H1 (cell line): ENCODE measurements at regions not wholly inside any gene's neighbourhood (a gene's known extent, or its start where the extent isn't known, plus 50 kb on each side); places are given as distances from the start of the nearest gene placed in this dataset.
A peak's percentile ranks its signal among the peaks of the same experiment; 100 is the strongest.

Source experiments
- CTCF ChIA-PET: fragments of 300-600 bp; sonication (Branson Sonifier 250); formaldehyde crosslinking; loops from one replicate; lab custom pipeline; 2021; ENCODE audit not compliant: partially characterized antibody; lab: Charles Lee
- POLR2A ChIA-PET: fragments of 300-600 bp; sonication (Branson Sonifier 250); formaldehyde crosslinking; loops from one replicate; lab custom pipeline; 2021; ENCODE audit warnings: inconsistent platforms; ENCODE audit not compliant: partially characterized antibody; lab: Charles Lee
- DNase-seq, 2 experiments: peaks; one replicate each; pipeline versions ENCODE4 v3.0.0 to v3.0.0-alpha.2; 2010 to 2022; ENCODE audit warnings: low spot score in 2 of 2, low read depth in 1 of 2, mixed read lengths in 1 of 2
- FAIRE-seq: peaks from 2 replicates; lab custom pipeline; 2011; peaks lifted over from hg19 to GRCh38; lab: Jason Lieb, UNC
- H2AFZ ChIP-seq: 2 replicates; pipeline ENCODE4 v1.8.1; 2012; ENCODE audit warnings: low read length, inconsistent platforms
- H2AK5ac ChIP-seq: 2 replicates; pipeline ENCODE4 v1.6.1; 2013; ENCODE audit warnings: low read depth, low read length
- H2BK120ac ChIP-seq: replicated peaks from 2 replicates; pipeline ENCODE3; 2013; ENCODE audit warnings: low read depth, low read length, inconsistent platforms
- H2BK12ac ChIP-seq: 2 replicates; pipeline ENCODE4 v1.6.1; 2013; ENCODE audit warnings: low read depth, low read length
- H2BK15ac ChIP-seq: 2 replicates; pipeline ENCODE4 v1.6.1; 2013; ENCODE audit warnings: low read length
- H2BK20ac ChIP-seq: 2 replicates; pipeline ENCODE4 v1.6.1; 2013; ENCODE audit warnings: low read length
- H2BK5ac ChIP-seq: 2 replicates; pipeline ENCODE4 v1.6.1; 2013; ENCODE audit warnings: low read depth, low read length
- H3K14ac ChIP-seq: 2 replicates; pipeline ENCODE4 v1.6.1; 2013; ENCODE audit warnings: inconsistent platforms; ENCODE audit not compliant: insufficient read length
- H3K18ac ChIP-seq: 2 replicates; pipeline ENCODE4 v1.6.1; 2013; ENCODE audit warnings: low read length; ENCODE audit errors: extremely low read depth
- H3K23ac ChIP-seq: 2 replicates; pipeline ENCODE4 v1.6.1; 2013; ENCODE audit warnings: inconsistent platforms; ENCODE audit not compliant: insufficient read length
- H3K23me2 ChIP-seq: 2 replicates; pipeline ENCODE4 v1.6.1; 2013; ENCODE audit warnings: low read depth, low read length
- H3K27ac ChIP-seq: 2 replicates; pipeline ENCODE4 v1.6.1; 2011; ENCODE audit warnings: low read depth, low read length, inconsistent platforms
- H3K27me3 ChIP-seq, 4 experiments: replicated peaks in 1 of 4; 1 replicate in 1 of 4; 2 replicates in 3 of 4; pipeline versions ENCODE4 v1.6.1 to v1.8.1; 2011 to 2013; ENCODE audit warnings: low read length in 3 of 4, mild to moderate bottlenecking in 3 of 4, inconsistent platforms in 2 of 4, mixed read lengths in 2 of 4, moderate library complexity in 1 of 4; ENCODE audit not compliant: control insufficient read depth in 3 of 4, insufficient read depth in 3 of 4; ENCODE audit errors: extremely low read depth in 1 of 4
- H3K36me3 ChIP-seq, 4 experiments: 2 replicates each; pipeline versions ENCODE4 v1.6.1 to v1.8.1; 2011 to 2013; ENCODE audit warnings: mild to moderate bottlenecking in 4 of 4, low read length in 3 of 4, moderate library complexity in 2 of 4, control low read depth in 1 of 4, inconsistent platforms in 1 of 4; ENCODE audit not compliant: insufficient read depth in 4 of 4, control insufficient read depth in 2 of 4
- H3K4ac ChIP-seq: replicated peaks from 2 replicates; pipeline ENCODE3; 2013; ENCODE audit warnings: low read length, low read depth, mixed read lengths, inconsistent platforms; ENCODE audit not compliant: insufficient read length
- H3K4me1 ChIP-seq, 4 experiments: replicated peaks in 1 of 4; 1 replicate in 1 of 4; 2 replicates in 3 of 4; pipeline versions ENCODE4 v1.6.1 to v1.8.1; 2011 to 2013; ENCODE audit warnings: low read length in 3 of 4, inconsistent platforms in 2 of 4, mixed read lengths in 1 of 4; ENCODE audit not compliant: insufficient read depth in 4 of 4, control insufficient read depth in 3 of 4
- H3K4me2 ChIP-seq, 2 experiments: 2 replicates each; pipeline versions ENCODE4 v1.6.1 to v1.8.1; 2011 to 2013; ENCODE audit warnings: low read depth in 2 of 2, low read length in 2 of 2, control low read depth in 1 of 2, inconsistent platforms in 1 of 2, mild to moderate bottlenecking in 1 of 2; ENCODE audit not compliant: insufficient read depth in 1 of 2
- H3K4me3 ChIP-seq, 4 experiments: fragments of 200-600, 300-600 bp in 1 of 4; sonication (generic), shearing (Covaris generic), sonication (Bioruptor Twin) in 1 of 4; 2 replicates each; pipeline versions ENCODE4 v1.5.1 to v1.8.1; 2011 to 2016; ENCODE audit warnings: low read length in 4 of 4, low read depth in 3 of 4, control low read depth in 2 of 4, inconsistent platforms in 2 of 4, mild to moderate bottlenecking in 2 of 4, mixed read lengths in 1 of 4, moderate library complexity in 1 of 4; ENCODE audit not compliant: insufficient read depth in 2 of 4; ENCODE audit errors: extremely low read depth in 1 of 4
- H3K56ac ChIP-seq: replicated peaks from 2 replicates; pipeline ENCODE3; 2013; ENCODE audit warnings: low read depth, mild to moderate bottlenecking, mixed read lengths, low read length, inconsistent platforms; ENCODE audit not compliant: insufficient read length
- H3K79me1 ChIP-seq: 2 replicates; pipeline ENCODE4 v1.6.1; 2013; ENCODE audit warnings: low read depth, low read length, control low read depth
- H3K79me2 ChIP-seq, 2 experiments: 2 replicates each; pipeline versions ENCODE4 v1.6.1 to v1.8.1; 2012 to 2013; ENCODE audit warnings: low read length in 2 of 2, mild to moderate bottlenecking in 2 of 2, inconsistent platforms in 1 of 2; ENCODE audit not compliant: insufficient read depth in 2 of 2, control insufficient read depth in 1 of 2
- H3K9ac ChIP-seq, 4 experiments: replicated peaks in 1 of 4; 1 replicate in 1 of 4; 2 replicates in 3 of 4; pipeline versions ENCODE4 v1.6.1 to v1.8.1; 2011 to 2013; ENCODE audit warnings: low read depth in 3 of 4, low read length in 3 of 4, control low read depth in 2 of 4, mild to moderate bottlenecking in 2 of 4, moderate library complexity in 2 of 4, inconsistent platforms in 1 of 4; ENCODE audit errors: extremely low read depth in 1 of 4
- H3K9me3 ChIP-seq, 2 experiments: 2 replicates each; pipeline versions ENCODE4 v1.6.1 to v1.8.1; 2012 to 2013; ENCODE audit warnings: mild to moderate bottlenecking in 2 of 2, moderate library complexity in 2 of 2, control low read depth in 1 of 2, inconsistent platforms in 1 of 2, low read depth in 1 of 2, low read length in 1 of 2, mixed read lengths in 1 of 2; ENCODE audit not compliant: insufficient read depth in 2 of 2
- H4K20me1 ChIP-seq, 2 experiments: replicated peaks in 1 of 2; 2 replicates each; pipeline versions ENCODE3 to v1.8.1; 2011 to 2013; ENCODE audit warnings: inconsistent platforms in 2 of 2, low read length in 2 of 2, mild to moderate bottlenecking in 1 of 2; ENCODE audit not compliant: insufficient read depth in 2 of 2, control insufficient read depth in 1 of 2
- H4K5ac ChIP-seq: 2 replicates; pipeline ENCODE4 v1.6.1; 2013; ENCODE audit warnings: low read length, low read depth, mixed read lengths, inconsistent platforms; ENCODE audit not compliant: insufficient read length
- H4K8ac ChIP-seq: 2 replicates; pipeline ENCODE4 v1.8.0; 2013; ENCODE audit warnings: mild to moderate bottlenecking, moderate library complexity, low read length, inconsistent platforms; ENCODE audit not compliant: insufficient read depth; ENCODE audit errors: extremely low read depth
- H4K91ac ChIP-seq: replicated peaks from 2 replicates; pipeline ENCODE3; 2013; ENCODE audit warnings: low read length, mixed read lengths, inconsistent platforms; ENCODE audit not compliant: insufficient read length
- FOSL1 ChIP-seq: IDR thresholded peaks from 2 replicates; pipeline ENCODE4 v1.6.1; 2011; ENCODE audit warnings: mild to moderate bottlenecking, low read depth, low read length, moderate library complexity; ENCODE audit not compliant: insufficient read depth
- WGBS, 2 experiments: shearing (Covaris generic) in 1 of 2; methylation state at CpG; one replicate each; pipeline versions ENCODE4 v1.1.6 to v1.1.7; 2013 to 2015; ENCODE audit warnings: low lambda C conversion rate in 2 of 2, mixed read lengths in 2 of 2, inconsistent platforms in 1 of 2, low coverage in 1 of 2, missing lambda C conversion rate in 1 of 2; ENCODE audit not compliant: insufficient replicate concordance in 2 of 2, insufficient coverage in 1 of 2, insufficient read length in 1 of 2; ENCODE audit errors: extremely low coverage in 1 of 2, missing lambda C conversion rate in 1 of 2; 5-methylcytosine and 5-hydroxymethylcytosine counted together

GRCh38 chr15:60255390-60255789 is 142.4 kb downstream of the ANXA2 start:
- Histone ChIP-seq H4K5ac (no peak overlapping the region), H4K8ac (no peak overlapping the region), H2BK12ac (no peak overlapping the region), H2BK20ac (no peak overlapping the region), H2AFZ (0 out of 2 replicates have a peak overlapping the region, but pooled peaks have one; percentile 5), H3K14ac (no peak overlapping the region), H2BK5ac (no peak overlapping the region), H2AK5ac (no peak overlapping the region), H3K27ac (no peak overlapping the region), H3K27me3 (no peaks in the 10 kb centered on the region), H3K9ac (no peak overlapping the region), H2BK120ac (no peak overlapping the region), H3K79me2 (no peaks in the 10 kb centered on the region), H3K4me3 (no peak overlapping the region), H3K18ac (no peak overlapping the region), H3K56ac (no peak overlapping the region), H3K9me3 (no peaks in the 10 kb centered on the region), H4K20me1 (no peaks in the 10 kb centered on the region), H2BK15ac (no peak overlapping the region), H3K79me1 (no peaks in the 10 kb centered on the region), H3K36me3 (no peaks in the 10 kb centered on the region), H3K4me1 (no peaks in the 10 kb centered on the region), H3K23ac (no peak overlapping the region), H4K91ac (no peak overlapping the region), H3K4ac (no peak overlapping the region), H3K4me2 (no peak overlapping the region), H3K23me2 (no peaks in the 10 kb centered on the region)
- ChIA-PET CTCF (interaction anchor here (0.8 to 1.8 kb wide), 2 partner anchors 9 to 71 kb away, joined by 4 read pairs; no protein-coding TSS in a partner anchor), POLR2A (no interaction called here)
- no peak for TF ChIP-seq FOSL1
- no peak for FAIRE-seq
- WGBS, 2 experiments, result 75% methylated on average over 2 of the region's 2 CpGs; no CpG with 5 or more reads in 1 of the 2 experiments
- DNase-seq, result no peak
